GM12872 (cell line): ENCODE measurements at regions not wholly inside any gene's neighbourhood (a gene's known extent, or its start where the extent isn't known, plus 50 kb on each side); places are given as distances from the start of the nearest gene placed in this dataset.

Experiments used
- CTCF ChIP-seq: IDR thresholded peaks from 3 replicates; pipeline ENCODE4 v1.5.1; 2011; ENCODE audit warnings: low read depth, mild to moderate bottlenecking, low read length, moderate library complexity; ENCODE audit not compliant: insufficient read depth

- TF ChIP-seq CTCF: no peak
Measured at GRCh38 chr13:107079423-107080049, 511.6 kb upstream of the ARGLU1 start.

- no peak for TF ChIP-seq CTCF
Measured at GRCh38 chr13:107078229-107078765, 510.4 kb upstream of the ARGLU1 start.

- TF ChIP-seq CTCF: no peak
Measured at GRCh38 chr13:107076801-107077200, 508.9 kb upstream of the ARGLU1 start.

- no peak for TF ChIP-seq CTCF
Measured at GRCh38 chr13:107075576-107075975, 507.6 kb upstream of the ARGLU1 start.

- TF ChIP-seq CTCF: no peak
Measured at GRCh38 chr13:107070792-107071191, 502.9 kb upstream of the ARGLU1 start.

GRCh38 chr13:107069108-107069776 is 501.3 kb upstream of the ARGLU1 start:
- no peak for TF ChIP-seq CTCF

- no peak for TF ChIP-seq CTCF
Measured at GRCh38 chr13:107067381-107067780, 499.4 kb upstream of the ARGLU1 start.
